ENCODE measurements at regions not wholly inside any gene's neighbourhood (a gene's known extent, or its start where the extent isn't known, plus 50 kb on each side); places are given as distances from the start of the nearest gene placed in this dataset.

DNA sequence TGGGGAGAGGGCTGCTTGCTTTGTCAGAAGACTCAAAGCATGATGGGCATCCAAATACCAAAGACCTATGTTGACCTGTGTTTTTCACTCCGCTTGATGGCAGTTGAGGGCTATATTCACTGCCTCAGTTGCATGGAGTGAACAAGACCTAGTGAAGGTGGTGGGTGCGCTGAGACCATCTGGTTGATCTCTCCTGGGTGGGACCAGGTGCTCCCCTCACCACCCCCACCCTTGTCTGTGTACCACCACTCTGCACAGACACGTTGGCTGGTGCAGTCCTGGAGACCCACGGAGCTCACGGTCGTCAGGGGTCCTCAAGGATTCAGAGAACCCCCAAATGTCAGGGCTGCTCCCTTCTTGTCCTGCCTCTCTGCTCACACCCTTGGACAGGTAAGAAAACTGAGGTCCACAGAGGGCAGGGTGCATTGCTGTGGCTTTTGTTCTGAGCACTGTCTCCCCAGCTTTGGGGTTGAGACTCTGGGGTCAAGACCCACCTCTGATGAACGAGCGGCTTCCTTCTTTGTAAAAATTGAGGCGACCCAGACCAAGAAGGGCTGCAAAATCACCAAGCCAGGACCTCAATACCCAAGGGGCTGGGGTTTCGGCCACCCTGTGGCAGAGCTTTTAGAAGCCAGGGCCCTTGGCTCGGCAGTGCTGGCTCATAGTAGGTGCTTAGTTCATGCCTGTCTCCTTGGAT lies 166.3 kb upstream of the RTL1 start:
- TF ChIP-seq, protein P1, sequence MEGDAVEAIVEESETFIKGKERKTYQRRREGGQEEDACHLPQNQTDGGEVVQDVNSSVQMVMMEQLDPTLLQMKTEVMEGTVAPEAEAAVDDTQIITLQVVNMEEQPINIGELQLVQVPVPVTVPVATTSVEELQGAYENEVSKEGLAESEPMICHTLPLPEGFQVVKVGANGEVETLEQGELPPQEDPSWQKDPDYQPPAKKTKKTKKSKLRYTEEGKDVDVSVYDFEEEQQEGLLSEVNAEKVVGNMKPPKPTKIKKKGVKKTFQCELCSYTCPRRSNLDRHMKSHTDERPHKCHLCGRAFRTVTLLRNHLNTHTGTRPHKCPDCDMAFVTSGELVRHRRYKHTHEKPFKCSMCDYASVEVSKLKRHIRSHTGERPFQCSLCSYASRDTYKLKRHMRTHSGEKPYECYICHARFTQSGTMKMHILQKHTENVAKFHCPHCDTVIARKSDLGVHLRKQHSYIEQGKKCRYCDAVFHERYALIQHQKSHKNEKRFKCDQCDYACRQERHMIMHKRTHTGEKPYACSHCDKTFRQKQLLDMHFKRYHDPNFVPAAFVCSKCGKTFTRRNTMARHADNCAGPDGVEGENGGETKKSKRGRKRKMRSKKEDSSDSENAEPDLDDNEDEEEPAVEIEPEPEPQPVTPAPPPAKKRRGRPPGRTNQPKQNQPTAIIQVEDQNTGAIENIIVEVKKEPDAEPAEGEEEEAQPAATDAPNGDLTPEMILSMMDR (IDR thresholded peaks at IDR 0.05; ENCODE audit: borderline replicate concordance, extremely low read depth, low read length, poor library complexity, severe bottlenecking), result no peak
- no peak for TF ChIP-seq EZH2 (IDR thresholded peaks at IDR 0.05; ENCODE audit: borderline replicate concordance, low read depth, low read length, severe bottlenecking)
